Hematopoietic multipotent progenitor cell treated with erythropoietin and hydrocortisone succinate and interleukin-3 and kit ligand, for 6 days (in vitro differentiated cells): ENCODE measurements at regions not wholly inside any gene's neighbourhood (a gene's known extent, or its start where the extent isn't known, plus 50 kb on each side); places are given as distances from the start of the nearest gene placed in this dataset.
"Not testable (repeated sequence)": the region's sequence is repeated elsewhere in the genome, so short reads cannot be mapped to it uniquely, and the experiment has no call there.

Experiments
- DNase-seq: peaks from one replicate; pipeline ENCODE4 v3.0.0-alpha.2; 2015

GRCh38 chrX:130555341-130555740 lies 153.6 kb downstream of the RBMX2 start:
- no peak for DNase-seq

- no peak for DNase-seq
These were observed 154.0 kb downstream of the RBMX2 start for GRCh38 chrX:130555757-130556156.

GRCh38 chrX:130556951-130557350 lies 155.2 kb downstream of the RBMX2 start:
- no peak for DNase-seq

- no peak for DNase-seq
These were observed 158.8 kb downstream of the RBMX2 start for GRCh38 chrX:130560544-130560943.

- DNase-seq, result no peak
These were observed 160.1 kb downstream of the RBMX2 start for GRCh38 chrX:130561930-130562329.

GRCh38 chrX:130563476-130563875 lies 161.7 kb downstream of the RBMX2 start:
- no peak for DNase-seq

GRCh38 chrX:130566028-130566683 lies 164.4 kb downstream of the RBMX2 start:
- DNase-seq, result no peak

- not testable (repeated sequence) for DNase-seq
These were observed 171.2 kb downstream of the RBMX2 start for GRCh38 chrX:130573030-130573429.
